Posterior vena cava (tissue), 2 donors: ENCODE measurements at regions not wholly inside any gene's neighbourhood (a gene's known extent, or its start where the extent isn't known, plus 50 kb on each side); places are given as distances from the start of the nearest gene placed in this dataset.
A peak's percentile ranks its signal among the peaks of the same experiment; 100 is the strongest.
"Not testable (repeated sequence)": the region's sequence is repeated elsewhere in the genome, so short reads cannot be mapped to it uniquely, and the experiment has no call there.

Experiments used
- DNase-seq: peaks from one replicate; pipeline ENCODE4 v3.0.0-alpha.2; 2020; ENCODE audit warnings: low spot score
- intact Hi-C, 2 donors: fragments of 100-400 bp; cut with DNase I; formaldehyde crosslinking; loops; one replicate each; pipeline versions ENCODE4 v1.14.1 to v1.14.2; 2022 to 2023
- donor health status: DM: yes; HTN: yes; CAD: no.
- donor health status: DM: yes; HTN: yes; CAD: no.

DNA sequence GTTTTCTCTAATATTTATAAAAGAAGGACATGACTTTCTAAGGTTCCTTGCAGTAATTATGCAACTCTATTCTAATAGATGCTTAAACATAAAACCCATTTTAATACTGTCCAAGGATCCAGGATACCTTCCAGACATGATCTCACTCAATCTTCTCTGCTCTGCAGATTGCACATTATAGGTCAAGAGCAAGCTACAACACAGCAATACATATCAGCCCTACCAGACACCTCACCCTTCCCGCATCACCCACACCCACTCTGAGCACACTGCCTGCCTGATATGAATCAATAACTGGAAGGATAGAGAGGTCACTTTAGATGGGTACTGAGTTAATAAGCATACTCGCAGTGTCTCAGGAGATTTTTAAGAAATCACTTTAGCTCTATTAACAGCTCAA, 74.0 kb upstream of the NBPF26 start:
- intact Hi-C loops, DNase-seq: not testable (repeated sequence)

DNA sequence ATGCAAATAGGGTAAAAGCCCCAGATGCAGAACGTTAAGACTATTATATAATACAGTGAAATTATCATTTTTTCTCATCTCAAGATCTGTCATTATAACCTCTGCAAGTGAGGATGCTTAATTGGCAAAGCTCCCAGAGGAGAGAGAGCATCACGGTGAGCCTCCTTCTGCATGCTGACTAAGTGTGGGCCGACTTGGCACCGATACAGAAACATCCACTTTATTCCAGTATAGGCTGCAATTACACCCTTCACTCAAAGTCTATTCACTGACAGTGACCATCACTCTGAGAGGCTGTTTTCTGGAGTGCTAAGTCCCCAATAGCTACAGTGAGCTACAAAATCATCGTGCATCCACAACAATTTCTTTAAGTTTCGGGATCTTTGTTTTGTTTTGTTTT, 69.6 kb upstream of the NBPF26 start:
- DNase-seq, intact Hi-C loops: not testable (repeated sequence)

DNA sequence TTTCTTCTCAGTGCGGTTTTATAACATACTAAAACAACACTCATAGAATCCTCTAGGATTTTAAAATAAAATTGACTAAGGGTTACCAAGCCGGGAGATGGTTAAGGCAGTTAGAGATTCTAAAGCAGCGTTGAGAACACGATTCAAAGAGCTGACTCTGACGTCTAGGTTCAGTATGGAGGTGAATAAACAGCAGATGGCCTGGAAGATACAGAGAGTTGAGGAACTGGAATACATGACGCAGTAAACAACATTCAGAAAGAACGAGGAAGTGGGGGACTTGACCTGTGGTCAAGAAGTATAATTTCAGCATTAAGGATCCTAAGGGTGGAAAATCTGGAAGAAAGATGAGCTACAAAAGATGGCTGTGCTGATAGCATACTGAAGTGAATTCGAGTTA, 68.4 kb upstream of the NBPF26 start:
- intact Hi-C loops, DNase-seq: not testable (repeated sequence)

DNA sequence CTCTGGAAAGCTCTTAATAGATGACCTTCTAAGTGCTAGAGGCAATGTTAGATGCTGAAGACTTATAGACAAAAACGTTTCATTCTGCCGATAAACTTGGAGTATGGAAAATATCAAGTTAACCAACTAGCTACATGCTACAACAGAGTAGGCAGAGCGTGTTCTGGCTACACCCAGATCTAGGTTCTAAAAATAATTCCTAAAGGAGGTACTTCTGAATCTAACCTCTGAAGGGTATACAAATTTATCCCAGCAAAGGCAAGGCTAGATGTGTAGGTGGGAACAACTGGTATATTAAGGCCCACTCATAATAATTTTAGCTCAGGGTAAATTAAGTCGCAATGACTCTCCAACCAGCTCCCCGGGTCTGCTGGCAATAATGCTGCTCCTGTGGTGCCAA, 67.6 kb upstream of the NBPF26 start:
- DNase-seq, intact Hi-C loops: not testable (repeated sequence)

DNA sequence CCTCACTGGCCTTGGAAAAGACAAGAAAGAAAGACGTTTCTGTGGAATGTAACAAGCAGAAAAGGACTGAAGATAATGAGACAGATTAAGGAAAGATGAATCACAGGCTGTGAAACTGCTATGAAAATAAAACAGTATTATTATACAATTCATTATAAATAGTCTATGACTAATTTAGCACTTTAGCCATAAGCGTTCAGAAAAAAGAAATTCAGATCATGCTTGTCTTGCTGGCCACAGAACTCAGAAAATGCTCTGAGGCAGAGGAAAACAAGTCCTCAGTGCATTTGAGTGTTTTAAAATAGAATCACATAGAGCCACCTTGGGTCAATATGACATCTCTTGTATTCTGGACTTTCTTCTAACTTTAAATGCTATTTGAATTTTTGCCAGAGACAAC, 65.9 kb upstream of the NBPF26 start:
- intact Hi-C loops, DNase-seq: not testable (repeated sequence)

DNA sequence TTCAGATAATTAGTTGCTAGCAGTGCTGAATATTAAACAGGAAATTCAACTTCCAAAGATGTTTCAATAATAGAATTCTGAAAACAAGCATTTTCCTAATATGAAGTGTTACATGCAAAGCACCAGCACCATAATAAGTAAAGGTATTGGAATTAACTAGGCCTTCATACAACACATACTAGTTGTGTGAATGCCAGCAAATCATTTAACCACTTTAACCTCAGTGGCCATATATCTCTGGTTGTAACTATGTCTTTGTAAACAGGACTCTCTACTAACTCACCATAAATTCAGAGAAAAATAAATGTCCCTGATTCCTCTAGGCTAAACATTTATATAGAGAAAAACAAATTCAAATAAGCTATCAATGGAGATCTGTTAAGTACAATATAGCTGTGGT, 65.1 kb upstream of the NBPF26 start:
- intact Hi-C loops, DNase-seq: not testable (repeated sequence)

DNA sequence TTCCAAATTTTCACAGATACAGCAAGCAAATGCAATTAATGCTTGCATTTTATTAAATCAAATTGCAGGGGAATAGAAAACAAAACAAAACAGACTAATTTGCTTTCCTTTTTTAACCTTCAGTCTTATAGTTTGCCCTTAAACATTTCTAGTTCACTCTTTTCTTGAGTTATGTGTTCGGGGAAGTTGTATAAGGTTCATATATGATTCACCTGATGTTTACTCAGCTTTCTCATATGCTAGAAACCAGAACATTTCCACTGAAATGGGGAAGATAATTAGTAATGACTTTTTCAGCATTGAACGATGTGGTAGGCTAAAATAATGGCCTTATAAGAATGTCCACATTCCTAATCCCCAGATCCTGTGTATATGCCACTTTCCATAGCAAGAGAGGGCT, 64.6 kb upstream of the NBPF26 start:
- DNase-seq, intact Hi-C loops: not testable (repeated sequence)

DNA sequence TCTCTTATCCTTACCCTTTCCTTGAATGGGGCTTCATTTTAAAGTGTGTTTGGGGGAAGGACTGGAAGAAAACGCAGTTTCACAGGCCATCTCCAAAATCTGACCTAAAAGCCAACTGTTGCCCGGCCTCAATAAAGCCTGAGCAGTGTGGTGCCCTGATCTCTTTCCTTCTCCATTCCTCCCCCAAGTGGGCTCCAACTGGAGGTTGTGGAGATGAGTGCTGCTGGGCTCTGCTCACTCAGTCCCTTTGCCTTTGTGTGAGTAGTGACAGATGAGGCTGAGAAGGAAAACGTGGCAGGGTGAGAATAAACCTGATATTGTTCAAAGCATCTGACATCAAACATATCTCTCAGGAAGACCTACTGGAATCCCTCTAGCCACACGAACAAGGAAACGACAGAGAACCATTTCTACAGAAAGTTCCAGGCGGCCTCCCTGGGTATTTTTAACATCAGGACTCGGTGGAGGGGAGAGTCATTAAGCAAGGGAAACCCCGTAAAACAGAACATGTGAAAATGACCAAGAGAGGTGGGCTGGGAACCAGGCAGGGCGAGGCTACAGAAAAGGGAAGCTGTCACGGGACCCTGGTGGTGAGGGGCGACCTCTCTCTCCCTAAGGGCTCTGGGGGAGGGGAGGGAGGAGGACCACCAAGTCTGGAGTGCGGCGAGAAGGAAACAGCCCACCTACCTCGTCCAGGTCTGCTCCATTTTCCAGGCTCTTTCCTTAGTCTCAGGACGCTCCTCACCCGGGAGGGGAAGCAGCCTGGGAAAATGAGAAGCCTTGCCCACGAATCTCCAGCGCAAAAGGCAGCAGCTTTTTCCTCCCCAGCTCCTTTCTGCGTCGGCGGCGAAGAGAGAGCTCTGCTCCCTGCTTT, 59.1 kb upstream of the NBPF26 start:
- intact Hi-C loops, DNase-seq: not testable (repeated sequence)

DNA sequence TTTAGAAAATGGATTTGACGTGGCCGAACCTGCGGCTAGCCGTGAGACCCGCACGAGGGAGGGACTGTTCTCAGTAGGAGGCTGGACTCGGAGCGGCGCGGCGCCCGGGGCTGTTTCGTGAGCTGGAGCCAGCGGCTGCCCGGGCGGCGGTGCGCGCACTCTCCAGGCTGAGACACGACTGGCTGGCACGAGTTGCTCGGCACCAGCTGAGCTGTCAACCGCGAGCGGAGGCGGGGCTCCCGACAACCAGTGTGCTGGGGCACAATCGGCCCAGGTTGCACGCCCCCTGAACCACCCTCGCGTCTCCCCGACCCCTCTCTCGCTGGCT, 58.5 kb upstream of the NBPF26 start:
- intact Hi-C loops: not testable (repeated sequence)
- DNase-seq: peak; percentile 71

DNA sequence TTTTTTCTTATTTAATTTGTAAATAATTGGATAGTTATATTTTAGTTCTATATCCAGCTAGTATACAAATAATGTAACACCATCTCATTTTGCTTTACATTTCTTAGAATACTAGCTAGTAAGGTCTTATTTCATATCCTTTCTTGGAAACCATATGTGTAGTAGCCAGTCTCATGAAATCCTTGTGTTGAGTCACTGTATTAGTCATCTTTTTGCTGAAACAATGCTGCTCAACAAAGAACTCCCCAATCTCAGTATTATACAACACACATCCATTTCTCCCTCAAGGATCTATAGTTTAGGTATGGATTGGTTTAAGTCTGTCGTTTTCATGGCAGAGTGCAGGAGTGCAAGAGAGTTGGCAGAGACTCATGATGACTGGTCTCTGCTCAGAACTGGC, 55.6 kb upstream of the NBPF26 start:
- intact Hi-C loops, DNase-seq: not testable (repeated sequence)
